GM12892 (cell line): ENCODE measurements at regions not wholly inside any gene's neighbourhood (a gene's known extent, or its start where the extent isn't known, plus 50 kb on each side); places are given as distances from the start of the nearest gene placed in this dataset.

Experiments
- POLR2A ChIP-seq: IDR thresholded peaks from 2 replicates; pipeline ENCODE4 v1.6.1; 2011; ENCODE audit warnings: low read depth, low read length, control low read depth
- POLR2AphosphoS5 ChIP-seq: IDR thresholded peaks from 2 replicates; pipeline ENCODE4 v1.6.1; 2011; ENCODE audit warnings: low read depth, low read length, control low read depth

GRCh38 chr14:66291756-66292155, 194.4 kb upstream of the CCDC196 start:
- TF ChIP-seq POLR2A, result no peak
- no peak for TF ChIP-seq POLR2AphosphoS5
